ENCODE measurements at regions not wholly inside any gene's neighbourhood (a gene's known extent, or its start where the extent isn't known, plus 50 kb on each side); places are given as distances from the start of the nearest gene placed in this dataset.

- Histone ChIP-seq H3K27ac (ENCODE audit: low read depth, low read length) (no peak overlapping the region), H3K4me3 (ENCODE audit: low read length) (no peak overlapping the region), H3K9me3 (ENCODE audit: control insufficient read depth, low read length) (peaks cover 16% of the 10 kb centered on the region), H3K27me3 (ENCODE audit: control insufficient read depth, insufficient read depth, low read length, poor library complexity, severe bottlenecking) (no peaks in the 10 kb centered on the region), H3K9ac (ENCODE audit: extremely low read depth, low read length, poor library complexity, severe bottlenecking) (no peak overlapping the region), H3K4me1 (ENCODE audit: control insufficient read depth, insufficient read depth, low read length) (no peaks in the 10 kb centered on the region), H3K36me3 (ENCODE audit: control insufficient read depth, insufficient read depth, low read length) (no peaks in the 10 kb centered on the region)
- no peak overlapping the region for H3K27ac Mint-ChIP-seq
- no peak for DNase-seq
- H3K36me3 Mint-ChIP-seq (ENCODE audit: low read depth) = no peaks in the 10 kb centered on the region
- H3K4me3 Mint-ChIP-seq = no peak overlapping the region
- H3K9me3 Mint-ChIP-seq = peaks cover 8% of the 10 kb centered on the region
- H3K4me1 Mint-ChIP-seq = peaks cover 10% of the 10 kb centered on the region
- 83 to 100% methylated on average over 1 of the region's 1 CpG for WGBS, 2 experiments (ENCODE audit: insufficient coverage in 1 of 2, insufficient read length in 1 of 2)
- TF ChIP-seq CTCF (conservative IDR thresholded peaks at IDR 0.05) = no peak
- no peaks in the 10 kb centered on the region for H3K27me3 Mint-ChIP-seq (ENCODE audit: insufficient read depth)
These were observed 744.9 kb downstream of the ANKRD7 start for GRCh38 chr7:118969370-118969769.

- no peaks in the 10 kb centered on the region for H3K27me3 Mint-ChIP-seq (ENCODE audit: insufficient read depth)
- Histone ChIP-seq H3K27ac (ENCODE audit: low read depth, low read length) (no peak overlapping the region), H3K27me3 (ENCODE audit: control insufficient read depth, insufficient read depth, low read length, poor library complexity, severe bottlenecking) (no peaks in the 10 kb centered on the region), H3K4me3 (ENCODE audit: low read length) (no peak overlapping the region), H3K36me3 (ENCODE audit: control insufficient read depth, insufficient read depth, low read length) (no peaks in the 10 kb centered on the region), H3K4me1 (ENCODE audit: control insufficient read depth, insufficient read depth, low read length) (no peaks in the 10 kb centered on the region), H3K9me3 (ENCODE audit: control insufficient read depth, low read length) (peaks cover 1% of the 10 kb centered on the region), H3K9ac (ENCODE audit: extremely low read depth, low read length, poor library complexity, severe bottlenecking) (no peak overlapping the region)
- DNase-seq = no peak
- peaks cover 10% of the 10 kb centered on the region for H3K4me1 Mint-ChIP-seq
- WGBS, 2 experiments (ENCODE audit: insufficient coverage in 1 of 2, insufficient read length in 1 of 2) = 100% methylated on average over 1 of the region's 1 CpG; no CpG with 5 or more reads in 1 of the 2 experiments
- no peaks in the 10 kb centered on the region for H3K9me3 Mint-ChIP-seq
- no peak overlapping the region for H3K27ac Mint-ChIP-seq
- H3K4me3 Mint-ChIP-seq = no peak overlapping the region
- H3K36me3 Mint-ChIP-seq (ENCODE audit: low read depth) = no peaks in the 10 kb centered on the region
- TF ChIP-seq CTCF (conservative IDR thresholded peaks at IDR 0.05) = no peak
These were observed 747.2 kb downstream of the ANKRD7 start for GRCh38 chr7:118971706-118972105.

- Histone ChIP-seq H3K9ac (ENCODE audit: extremely low read depth, low read length, poor library complexity, severe bottlenecking) (no peak overlapping the region), H3K27ac (ENCODE audit: low read depth, low read length) (no peak overlapping the region), H3K4me1 (ENCODE audit: control insufficient read depth, insufficient read depth, low read length) (no peaks in the 10 kb centered on the region), H3K27me3 (ENCODE audit: control insufficient read depth, insufficient read depth, low read length, poor library complexity, severe bottlenecking) (no peaks in the 10 kb centered on the region), H3K9me3 (ENCODE audit: control insufficient read depth, low read length) (no peaks in the 10 kb centered on the region), H3K4me3 (ENCODE audit: low read length) (no peak overlapping the region), H3K36me3 (ENCODE audit: control insufficient read depth, insufficient read depth, low read length) (no peaks in the 10 kb centered on the region)
- H3K9me3 Mint-ChIP-seq = no peaks in the 10 kb centered on the region
- TF ChIP-seq CTCF (conservative IDR thresholded peaks at IDR 0.05) = no peak
- H3K4me1 Mint-ChIP-seq = no peaks in the 10 kb centered on the region
- DNase-seq = no peak
- WGBS, 2 experiments (ENCODE audit: insufficient coverage in 1 of 2, insufficient read length in 1 of 2) = 84% methylated on average over 1 of the region's 1 CpG; no CpG with 5 or more reads in 1 of the 2 experiments
- no peaks in the 10 kb centered on the region for H3K27me3 Mint-ChIP-seq (ENCODE audit: insufficient read depth)
- H3K4me3 Mint-ChIP-seq = no peak overlapping the region
- H3K27ac Mint-ChIP-seq = no peak overlapping the region
- H3K36me3 Mint-ChIP-seq (ENCODE audit: low read depth) = no peaks in the 10 kb centered on the region
These were observed 750.3 kb downstream of the ANKRD7 start for GRCh38 chr7:118974836-118975235.

Measured in endodermal cell (in vitro differentiated cells).